HL-60/S4 (cell line): ENCODE measurements at regions not wholly inside any gene's neighbourhood (a gene's known extent, or its start where the extent isn't known, plus 50 kb on each side); places are given as distances from the start of the nearest gene placed in this dataset.
"Not testable (repeated sequence)": the region's sequence is repeated elsewhere in the genome, so short reads cannot be mapped to it uniquely, and the experiment has no call there.

ENCODE experiments used
- in situ Hi-C: fragments of 300-500 bp; cut with MboI; formaldehyde crosslinking; loops from 2 replicates; pipeline ENCODE4 v1.14.3; 2022; ENCODE audit warnings: low sequenced_read_pairs

- in situ Hi-C loops, result no loop called here
Observed at GRCh38 chr10:3396116-3396515, 223.5 kb upstream of the PITRM1 start.

GRCh38 chr10:3395458-3395861 is 222.9 kb upstream of the PITRM1 start:
- in situ Hi-C loops, result no loop called here

- in situ Hi-C loops, result no loop called here
Observed at GRCh38 chr10:3395041-3395440, 222.5 kb upstream of the PITRM1 start.

GRCh38 chr10:3393958-3394357 is 221.4 kb upstream of the PITRM1 start:
- in situ Hi-C loops, result no loop called here

- in situ Hi-C loops, result no loop called here
Observed at GRCh38 chr10:3391657-3392056, 219.1 kb upstream of the PITRM1 start.

- in situ Hi-C loops, result no loop called here
Observed at GRCh38 chr10:3389130-3389529, 216.5 kb upstream of the PITRM1 start.

GRCh38 chr10:3385487-3385886 is 212.9 kb upstream of the PITRM1 start:
- in situ Hi-C loops, result no loop called here

- in situ Hi-C loops, result no loop called here
Observed at GRCh38 chr10:3382092-3382491, 209.5 kb upstream of the PITRM1 start.

GRCh38 chr10:3380406-3381050 is 207.9 kb upstream of the PITRM1 start:
- in situ Hi-C loops, result no loop called here

GRCh38 chr10:3376631-3377030 is 204.0 kb upstream of the PITRM1 start:
- in situ Hi-C loops, result no loop called here

GRCh38 chr10:3375505-3375904 is 202.9 kb upstream of the PITRM1 start:
- in situ Hi-C loops, result no loop called here

GRCh38 chr10:3374914-3375313 is 202.3 kb upstream of the PITRM1 start:
- in situ Hi-C loops, result no loop called here

GRCh38 chr10:3373374-3374027 is 200.9 kb upstream of the PITRM1 start:
- in situ Hi-C loops, result not testable (repeated sequence)

- in situ Hi-C loops, result no loop called here
Observed at GRCh38 chr10:3372281-3372680, 199.7 kb upstream of the PITRM1 start.

- in situ Hi-C loops, result not testable (repeated sequence)
Observed at GRCh38 chr10:3371624-3372023, 199.0 kb upstream of the PITRM1 start.

GRCh38 chr10:3366735-3367405 is 194.3 kb upstream of the PITRM1 start:
- in situ Hi-C loops, result no loop called here

GRCh38 chr10:3366043-3366442 is 193.5 kb upstream of the PITRM1 start:
- in situ Hi-C loops, result no loop called here

- in situ Hi-C loops, result no loop called here
Observed at GRCh38 chr10:3365630-3366029, 193.0 kb upstream of the PITRM1 start.

GRCh38 chr10:3364768-3365480 is 192.3 kb upstream of the PITRM1 start:
- in situ Hi-C loops, result no loop called here

GRCh38 chr10:3363311-3364045 is 190.9 kb upstream of the PITRM1 start:
- in situ Hi-C loops, result no loop called here

GRCh38 chr10:3362394-3362793 is 189.8 kb upstream of the PITRM1 start:
- in situ Hi-C loops, result no loop called here
